Adrenal gland (tissue), 5 donors: ENCODE measurements at regions not wholly inside any gene's neighbourhood (a gene's known extent, or its start where the extent isn't known, plus 50 kb on each side); places are given as distances from the start of the nearest gene placed in this dataset.

ENCODE experiments used
- POLR2A ChIP-seq, 2 donors: fragments of 450-650 bp; IDR thresholded peaks; one replicate each; pipeline ENCODE4 v1.6.1; 2017; ENCODE audit warnings: antibody characterized with exemption in 2 of 2, mild to moderate bottlenecking in 2 of 2, moderate library complexity in 1 of 2
- TF ChIP-seq, protein P1 (sequence below), 6 experiments: fragments of 450-650 bp in 4 of 6; fragments of 200-600 bp in 2 of 6; sonication (generic) in 1 of 6; IDR thresholded peaks; 1 replicate in 5 of 6; 2 replicates in 1 of 6; pipeline versions ENCODE4 v1.5.1 to v1.8.0; 2016 to 2021; ENCODE audit warnings: antibody characterized with exemption in 6 of 6, mild to moderate bottlenecking in 2 of 6, moderate library complexity in 1 of 6
- donor health status: DM: no; HTN: no; CAD: no.

DNA sequence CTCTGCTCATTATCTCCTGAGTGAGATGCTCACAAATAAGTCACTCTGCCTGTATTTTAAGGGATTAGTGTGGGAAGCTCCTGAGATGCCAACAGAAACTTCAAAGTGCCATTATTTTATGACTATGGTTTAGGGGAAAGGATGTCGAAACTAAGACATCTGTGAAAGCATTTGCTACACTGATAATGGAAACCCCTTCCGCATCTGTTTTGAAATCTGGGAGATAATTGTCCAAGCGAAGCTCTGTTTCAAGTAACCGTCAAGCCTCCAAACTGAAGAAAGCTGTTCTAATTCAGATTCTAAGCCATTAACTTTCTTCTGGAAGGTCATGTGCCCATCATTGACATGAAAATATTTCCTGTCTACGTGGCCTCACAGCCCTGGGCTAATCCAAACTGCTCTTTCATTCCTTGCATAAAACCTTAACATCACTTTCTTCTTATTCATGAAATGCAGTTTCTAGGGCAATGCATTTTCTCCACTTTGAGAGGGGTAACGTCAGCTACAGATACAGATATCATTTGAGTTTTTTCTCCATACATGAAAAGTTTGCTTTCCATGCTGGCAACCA is 932.0 kb downstream of the C6orf118 start:
- TF ChIP-seq, protein P1, sequence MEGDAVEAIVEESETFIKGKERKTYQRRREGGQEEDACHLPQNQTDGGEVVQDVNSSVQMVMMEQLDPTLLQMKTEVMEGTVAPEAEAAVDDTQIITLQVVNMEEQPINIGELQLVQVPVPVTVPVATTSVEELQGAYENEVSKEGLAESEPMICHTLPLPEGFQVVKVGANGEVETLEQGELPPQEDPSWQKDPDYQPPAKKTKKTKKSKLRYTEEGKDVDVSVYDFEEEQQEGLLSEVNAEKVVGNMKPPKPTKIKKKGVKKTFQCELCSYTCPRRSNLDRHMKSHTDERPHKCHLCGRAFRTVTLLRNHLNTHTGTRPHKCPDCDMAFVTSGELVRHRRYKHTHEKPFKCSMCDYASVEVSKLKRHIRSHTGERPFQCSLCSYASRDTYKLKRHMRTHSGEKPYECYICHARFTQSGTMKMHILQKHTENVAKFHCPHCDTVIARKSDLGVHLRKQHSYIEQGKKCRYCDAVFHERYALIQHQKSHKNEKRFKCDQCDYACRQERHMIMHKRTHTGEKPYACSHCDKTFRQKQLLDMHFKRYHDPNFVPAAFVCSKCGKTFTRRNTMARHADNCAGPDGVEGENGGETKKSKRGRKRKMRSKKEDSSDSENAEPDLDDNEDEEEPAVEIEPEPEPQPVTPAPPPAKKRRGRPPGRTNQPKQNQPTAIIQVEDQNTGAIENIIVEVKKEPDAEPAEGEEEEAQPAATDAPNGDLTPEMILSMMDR (IDR thresholded peaks at IDR 0.05), result no peak
- TF ChIP-seq POLR2A (IDR thresholded peaks at IDR 0.05), result no peak
